ENCODE measurements at regions not wholly inside any gene's neighbourhood (a gene's known extent, or its start where the extent isn't known, plus 50 kb on each side); places are given as distances from the start of the nearest gene placed in this dataset.

DNA sequence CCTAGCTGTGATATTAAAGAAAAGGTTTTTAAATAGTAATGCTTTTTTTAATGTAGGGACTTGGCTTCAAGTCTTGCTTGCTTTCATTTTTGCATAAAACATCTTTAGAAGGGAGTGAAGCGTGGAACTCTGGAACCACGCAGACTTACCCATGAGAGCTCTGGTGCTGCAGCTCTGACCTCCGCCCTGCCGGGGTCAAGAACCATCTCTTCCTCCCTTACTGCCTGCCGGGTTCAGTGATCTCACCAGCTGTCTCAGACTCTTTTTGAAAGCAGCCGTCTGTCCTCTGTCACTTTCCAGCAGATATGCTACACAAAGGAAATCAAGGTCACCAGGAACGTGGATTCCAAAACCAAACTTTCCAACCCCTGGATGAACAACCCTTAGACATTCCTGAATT lies 353.8 kb downstream of the GPR37 start:
- H3K4me1 ChIP-seq (ENCODE audit: insufficient read depth, low read length): no peaks in the 10 kb centered on the region
- no peak overlapping the region for H2BK12ac ChIP-seq (ENCODE audit: insufficient read length, low read depth, low read length)
- H3K79me2 ChIP-seq (ENCODE audit: insufficient read depth, low read length): no peaks in the 10 kb centered on the region
- H3K27me3 ChIP-seq (ENCODE audit: insufficient read depth, low read length): no peaks in the 10 kb centered on the region
- H3K23me2 ChIP-seq (ENCODE audit: insufficient read length, low read depth, low read length, poor library complexity, severe bottlenecking): no peaks in the 10 kb centered on the region
- Mint-ChIP-seq H3K27me3 (ENCODE audit: low read depth) (no peaks in the 10 kb centered on the region), H3K4me1 (no peaks in the 10 kb centered on the region), H3K27ac (no peak overlapping the region), H3K4me3 (no peak overlapping the region), H3K36me3 (ENCODE audit: insufficient read depth in 1 of 3, low read depth in 3 of 3) (no peaks in the 10 kb centered on the region), H3K9me3 (no peaks in the 10 kb centered on the region)
- H2BK20ac ChIP-seq (ENCODE audit: low read depth, low read length, poor library complexity, severe bottlenecking): no peak overlapping the region
- no peak overlapping the region for H2BK5ac ChIP-seq (ENCODE audit: insufficient read length, low read length)
- no peak overlapping the region for H3K4ac ChIP-seq (ENCODE audit: low read depth, low read length)
- no peak overlapping the region for H3K14ac ChIP-seq (ENCODE audit: insufficient read depth, low read length)
- TF ChIP-seq, protein P1, sequence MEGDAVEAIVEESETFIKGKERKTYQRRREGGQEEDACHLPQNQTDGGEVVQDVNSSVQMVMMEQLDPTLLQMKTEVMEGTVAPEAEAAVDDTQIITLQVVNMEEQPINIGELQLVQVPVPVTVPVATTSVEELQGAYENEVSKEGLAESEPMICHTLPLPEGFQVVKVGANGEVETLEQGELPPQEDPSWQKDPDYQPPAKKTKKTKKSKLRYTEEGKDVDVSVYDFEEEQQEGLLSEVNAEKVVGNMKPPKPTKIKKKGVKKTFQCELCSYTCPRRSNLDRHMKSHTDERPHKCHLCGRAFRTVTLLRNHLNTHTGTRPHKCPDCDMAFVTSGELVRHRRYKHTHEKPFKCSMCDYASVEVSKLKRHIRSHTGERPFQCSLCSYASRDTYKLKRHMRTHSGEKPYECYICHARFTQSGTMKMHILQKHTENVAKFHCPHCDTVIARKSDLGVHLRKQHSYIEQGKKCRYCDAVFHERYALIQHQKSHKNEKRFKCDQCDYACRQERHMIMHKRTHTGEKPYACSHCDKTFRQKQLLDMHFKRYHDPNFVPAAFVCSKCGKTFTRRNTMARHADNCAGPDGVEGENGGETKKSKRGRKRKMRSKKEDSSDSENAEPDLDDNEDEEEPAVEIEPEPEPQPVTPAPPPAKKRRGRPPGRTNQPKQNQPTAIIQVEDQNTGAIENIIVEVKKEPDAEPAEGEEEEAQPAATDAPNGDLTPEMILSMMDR (conservative IDR thresholded peaks at IDR 0.05): no peak
- no peak overlapping the region for H3K23ac ChIP-seq (ENCODE audit: insufficient read length, low read depth, low read length)
- no peak overlapping the region for H3K18ac ChIP-seq (ENCODE audit: insufficient read length, low read depth, low read length)
- no peak overlapping the region for H4K91ac ChIP-seq (ENCODE audit: insufficient read length, low read depth, low read length)
- H3T11ph ChIP-seq (ENCODE audit: low read length): no peak overlapping the region
- H3K56ac ChIP-seq (ENCODE audit: insufficient read length, low read depth, low read length): no peak overlapping the region
- no peak overlapping the region for H3K27ac ChIP-seq (ENCODE audit: insufficient read length, low read depth, low read length)
- no peak overlapping the region for H3K4me2 ChIP-seq (ENCODE audit: insufficient read depth, insufficient read length, low read length)
- H2AK5ac ChIP-seq (ENCODE audit: insufficient read length, low read length): no peak overlapping the region
- no peak for DNase-seq
- WGBS (ENCODE audit: extremely low coverage, insufficient read length, low lambda C conversion rate): no CpG with 5 or more reads among the region's 7 CpGs
- no peaks in the 10 kb centered on the region for H3K79me1 ChIP-seq (ENCODE audit: insufficient read depth, low read depth, low read length, poor library complexity, severe bottlenecking)
- H3K9me3 ChIP-seq (ENCODE audit: control insufficient read depth, low read depth, low read length): no peaks in the 10 kb centered on the region
- H4K5ac ChIP-seq (ENCODE audit: insufficient read length, low read depth, low read length): no peak overlapping the region
- H2BK15ac ChIP-seq (ENCODE audit: low read depth, low read length): no peak overlapping the region
- H2BK120ac ChIP-seq (ENCODE audit: low read depth, low read length, poor library complexity, severe bottlenecking): no peak overlapping the region
- no peak overlapping the region for H4K8ac ChIP-seq (replicated peaks; ENCODE audit: insufficient read length, low read depth, low read length)
- no peak overlapping the region for H2AFZ ChIP-seq (ENCODE audit: low read length)
- no peaks in the 10 kb centered on the region for H4K20me1 ChIP-seq (ENCODE audit: control insufficient read depth, insufficient read depth, insufficient read length)
- no peak overlapping the region for H3K9ac ChIP-seq (ENCODE audit: extremely low read depth, insufficient read length, low read length)

Data from H9 (cell line).